ENCODE measurements at regions not wholly inside any gene's neighbourhood (a gene's known extent, or its start where the extent isn't known, plus 50 kb on each side); places are given as distances from the start of the nearest gene placed in this dataset.

GRCh38 chr11:57946628-57947027 is 77.1 kb upstream of the OR9Q1 start:
- TF ChIP-seq CTCF (IDR thresholded peaks at IDR 0.05) (no peak), SIN3A (IDR thresholded peaks at IDR 0.05; ENCODE audit: borderline replicate concordance, insufficient read depth, low read depth, low read length) (no peak), TCF7L2 (IDR thresholded peaks at IDR 0.05; ENCODE audit: low read depth, low read length) (no peak), POLR2AphosphoS5 (IDR thresholded peaks at IDR 0.05; ENCODE audit: low read depth, low read length) (no peak), REST (IDR thresholded peaks at IDR 0.05; ENCODE audit: insufficient read depth in 1 of 2, low read depth in 2 of 2, low read length in 1 of 2) (no peak)
- H3K4me3 ChIP-seq (ENCODE audit: low read depth in 2 of 2, low read length in 2 of 2) = no peak overlapping the region
- no peaks in the 10 kb centered on the region; the same call in 1 of the 2 replicates for H3K27me3 ChIP-seq (ENCODE audit: control insufficient read depth, insufficient read depth, low read length)
- H3K27ac ChIP-seq (ENCODE audit: low read length) = no peak overlapping the region
- intact Hi-C loops (cut with micrococcal nuclease; ENCODE audit: unreplicated experiment) (no loop called here), in situ Hi-C loops (cut with HindIII; ENCODE audit: low pct_unique_long_range_greater_than_20kb, low sequenced_read_pairs) (no loop called here)
- no peaks in the 10 kb centered on the region for H3K4me1 ChIP-seq (ENCODE audit: control insufficient read depth, insufficient read depth, low read length)
- no peaks in the 10 kb centered on the region for H3K36me3 ChIP-seq (ENCODE audit: control insufficient read depth, insufficient read depth, low read length)
- ChIA-PET CTCF (no interaction called here), POLR2A (no interaction called here)
- DNase-seq (ENCODE audit: low read depth, low spot score) = no peak
- no peak for ATAC-seq
- H3K9me3 ChIP-seq (ENCODE audit: control insufficient read depth, insufficient read depth, low read depth, low read length) = no peaks in the 10 kb centered on the region
- no TSS peak for BruUV-seq (replicated peaks)

GRCh38 chr11:57964660-57965059 is 59.0 kb upstream of the OR9Q1 start:
- no peak for DNase-seq (ENCODE audit: low read depth, low spot score)
- ChIA-PET CTCF (no interaction called here), POLR2A (no interaction called here)
- intact Hi-C loops (cut with micrococcal nuclease; ENCODE audit: unreplicated experiment) = no loop called here
- Histone ChIP-seq H3K4me1 (ENCODE audit: control insufficient read depth, insufficient read depth, low read length) (no peaks in the 10 kb centered on the region), H3K4me3 (ENCODE audit: low read depth in 2 of 2, low read length in 2 of 2) (no peak overlapping the region), H3K27ac (ENCODE audit: low read length) (no peak overlapping the region), H3K9me3 (ENCODE audit: control insufficient read depth, insufficient read depth, low read depth, low read length) (no peaks in the 10 kb centered on the region), H3K36me3 (ENCODE audit: control insufficient read depth, insufficient read depth, low read length) (no peaks in the 10 kb centered on the region), H3K27me3 (ENCODE audit: control insufficient read depth, insufficient read depth, low read length) (no peaks in the 10 kb centered on the region)
- in situ Hi-C loops (cut with HindIII; ENCODE audit: low pct_unique_long_range_greater_than_20kb, low sequenced_read_pairs) = no loop called here
- ATAC-seq = no peak
- BruUV-seq (replicated peaks) = no TSS peak
- TF ChIP-seq SIN3A (IDR thresholded peaks at IDR 0.05; ENCODE audit: borderline replicate concordance, insufficient read depth, low read depth, low read length) = no peak
- TF ChIP-seq REST (IDR thresholded peaks at IDR 0.05; ENCODE audit: insufficient read depth in 1 of 2, low read depth in 2 of 2, low read length in 1 of 2) = no peak
- no peak for TF ChIP-seq CTCF (IDR thresholded peaks at IDR 0.05)
- no peak for TF ChIP-seq POLR2AphosphoS5 (IDR thresholded peaks at IDR 0.05; ENCODE audit: low read depth, low read length)
- TF ChIP-seq TCF7L2 (IDR thresholded peaks at IDR 0.05; ENCODE audit: low read depth, low read length) = no peak

Data from Panc1 (cell line).